Immature natural killer cell (primary cell): ENCODE measurements at regions not wholly inside any gene's neighbourhood (a gene's known extent, or its start where the extent isn't known, plus 50 kb on each side); places are given as distances from the start of the nearest gene placed in this dataset.

Source experiments
- DNase-seq, 3 donors: peaks; one replicate each; pipeline ENCODE4 v3.0.0; 2022; ENCODE audit warnings: mixed read lengths in 1 of 3
- H3K27ac Mint-ChIP-seq, 6 donors: one replicate each; pipeline ENCODE4 v1.8.0; 2020; ENCODE audit warnings: mixed read lengths in 6 of 6, mild to moderate bottlenecking in 5 of 6, inconsistent platforms in 4 of 6, moderate library complexity in 3 of 6
- H3K27me3 Mint-ChIP-seq, 3 donors: one replicate each; pipeline ENCODE4 v1.8.0; 2020 to 2021; ENCODE audit warnings: low read depth in 3 of 3, mild to moderate bottlenecking in 3 of 3, mixed read lengths in 3 of 3, moderate library complexity in 3 of 3, inconsistent platforms in 1 of 3
- H3K36me3 Mint-ChIP-seq, 3 donors: one replicate each; pipeline ENCODE4 v1.8.0; 2020; ENCODE audit warnings: mixed read lengths in 3 of 3, inconsistent platforms in 2 of 3, mild to moderate bottlenecking in 2 of 3
- H3K4me1 Mint-ChIP-seq, 2 donors: one replicate each; pipeline ENCODE4 v1.8.0; 2020; ENCODE audit warnings: inconsistent platforms in 2 of 2, mild to moderate bottlenecking in 2 of 2, mixed read lengths in 2 of 2, moderate library complexity in 1 of 2
- H3K4me3 Mint-ChIP-seq, 5 donors: one replicate each; pipeline ENCODE4 v1.8.0; 2020; ENCODE audit warnings: mild to moderate bottlenecking in 5 of 5, mixed read lengths in 5 of 5, inconsistent platforms in 3 of 5, moderate library complexity in 3 of 5
- H3K9me3 Mint-ChIP-seq, 6 donors: one replicate each; pipeline ENCODE4 v1.8.0; 2020; ENCODE audit warnings: mild to moderate bottlenecking in 6 of 6, mixed read lengths in 6 of 6, inconsistent platforms in 4 of 6, moderate library complexity in 3 of 6

GRCh38 chr1:5244631-5245285 lies 590.3 kb downstream of the AJAP1 start:
- Mint-ChIP-seq H3K36me3 (no peaks in the 10 kb centered on the region), H3K4me3 (no peak overlapping the region), H3K27ac (no peak overlapping the region), H3K4me1 (no peaks in the 10 kb centered on the region), H3K27me3 (peaks cover 5 to 9% (median 8%) of the 10 kb centered on the region in 3 donors), H3K9me3 (no peaks in the 10 kb centered on the region)
- no peak for DNase-seq

DNA sequence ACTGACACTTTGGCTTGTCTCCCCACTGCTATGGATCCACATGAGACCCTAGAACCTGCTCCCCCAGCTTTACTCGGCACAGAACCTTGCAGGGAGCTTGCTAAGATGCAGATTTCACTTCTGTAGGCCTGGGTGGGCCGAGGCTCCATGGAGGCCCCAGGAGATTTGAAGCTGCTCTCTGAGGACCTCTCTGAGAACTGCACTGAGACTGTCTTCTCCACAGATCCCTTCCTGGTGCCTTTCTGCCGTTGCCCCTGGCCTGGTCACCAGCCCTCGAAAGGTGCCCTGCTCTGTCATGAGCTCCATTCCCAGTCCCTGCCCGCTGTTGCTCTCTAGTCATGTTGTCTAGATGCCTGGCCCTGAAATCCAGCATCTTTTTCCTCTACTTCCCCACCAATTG lies 588.4 kb downstream of the AJAP1 start:
- no peaks in the 10 kb centered on the region for H3K36me3 Mint-ChIP-seq
- H3K27me3 Mint-ChIP-seq = peaks cover 5 to 9% (median 8%) of the 10 kb centered on the region in 3 donors
- DNase-seq = no peak
- no peak overlapping the region for H3K4me3 Mint-ChIP-seq
- H3K9me3 Mint-ChIP-seq = no peaks in the 10 kb centered on the region
- H3K4me1 Mint-ChIP-seq = no peaks in the 10 kb centered on the region
- no peak overlapping the region for H3K27ac Mint-ChIP-seq

GRCh38 chr1:5239911-5240310 lies 585.5 kb downstream of the AJAP1 start:
- peaks cover 5 to 12% (median 7%) of the 10 kb centered on the region in 3 donors for H3K27me3 Mint-ChIP-seq

GRCh38 chr1:5238351-5239130 lies 584.1 kb downstream of the AJAP1 start:
- H3K27me3 Mint-ChIP-seq = peaks cover 5 to 7% (median 7%) of the 10 kb centered on the region in 3 donors
- DNase-seq = no peak
- peaks cover 0 to 3% (median 0%) of the 10 kb centered on the region in 6 donors for H3K9me3 Mint-ChIP-seq
- H3K4me3 Mint-ChIP-seq = no peak overlapping the region
- H3K27ac Mint-ChIP-seq = no peak overlapping the region
- no peaks in the 10 kb centered on the region for H3K4me1 Mint-ChIP-seq
- no peaks in the 10 kb centered on the region for H3K36me3 Mint-ChIP-seq

More at GRCh38 chr1:5239911-5240310, 585.5 kb downstream of the AJAP1 start:
- Mint-ChIP-seq H3K36me3 (no peaks in the 10 kb centered on the region), H3K4me3 (no peak overlapping the region), H3K4me1 (no peaks in the 10 kb centered on the region), H3K9me3 (no peaks in the 10 kb centered on the region), H3K27ac (no peak overlapping the region)
- DNase-seq = no peak

DNA sequence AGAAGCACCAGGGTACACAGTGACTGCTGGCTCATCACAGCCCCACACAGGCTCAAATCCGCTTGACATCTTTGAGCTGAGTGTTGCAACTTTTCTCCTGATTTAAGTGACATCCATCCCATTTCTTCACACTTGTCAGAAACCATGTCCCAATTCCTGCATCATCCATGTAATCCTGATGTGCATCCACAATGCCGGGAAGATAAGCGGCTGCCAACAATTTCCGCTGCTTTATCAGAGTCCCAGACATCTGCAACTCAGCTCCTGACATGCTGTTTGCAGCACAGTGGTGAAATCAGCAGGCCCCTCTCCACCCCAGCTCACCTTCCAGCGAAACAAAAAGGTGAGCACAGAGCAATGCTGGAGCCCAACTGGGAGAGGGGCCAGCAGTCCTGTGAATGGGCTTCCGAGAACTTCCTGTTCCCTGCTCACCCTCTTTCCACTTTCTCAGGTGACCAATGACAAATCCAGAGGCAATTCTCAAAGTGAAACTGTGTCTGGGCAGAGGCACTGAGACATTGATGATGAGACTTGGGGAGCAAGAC lies 581.0 kb downstream of the AJAP1 start:
- DNase-seq = no peak
- no peaks in the 10 kb centered on the region for H3K36me3 Mint-ChIP-seq
- no peaks in the 10 kb centered on the region for H3K4me1 Mint-ChIP-seq
- no peak overlapping the region for H3K27ac Mint-ChIP-seq
- H3K27me3 Mint-ChIP-seq = peaks cover 6 to 17% (median 7%) of the 10 kb centered on the region in 3 donors
- no peak overlapping the region for H3K4me3 Mint-ChIP-seq
- peaks cover 0 to 13% (median 3%) of the 10 kb centered on the region in 6 donors for H3K9me3 Mint-ChIP-seq

GRCh38 chr1:5232537-5232936 lies 578.1 kb downstream of the AJAP1 start:
- no peak for DNase-seq
- H3K9me3 Mint-ChIP-seq = peaks cover 0 to 13% (median 3%) of the 10 kb centered on the region in 6 donors
- peaks cover 6 to 17% (median 10%) of the 10 kb centered on the region in 3 donors for H3K27me3 Mint-ChIP-seq
- H3K4me3 Mint-ChIP-seq = no peak overlapping the region
- H3K36me3 Mint-ChIP-seq = no peaks in the 10 kb centered on the region
- H3K27ac Mint-ChIP-seq = no peak overlapping the region
- H3K4me1 Mint-ChIP-seq = no peaks in the 10 kb centered on the region

- H3K4me1 Mint-ChIP-seq = no peaks in the 10 kb centered on the region
- H3K36me3 Mint-ChIP-seq = no peaks in the 10 kb centered on the region
- peaks cover 6 to 14% (median 10%) of the 10 kb centered on the region in 3 donors for H3K27me3 Mint-ChIP-seq
- H3K27ac Mint-ChIP-seq = no peak overlapping the region
- H3K4me3 Mint-ChIP-seq = no peak overlapping the region
- DNase-seq = no peak
- H3K9me3 Mint-ChIP-seq = peaks cover 0 to 13% (median 3%) of the 10 kb centered on the region in 6 donors
Observed at GRCh38 chr1:5231541-5232315, 577.3 kb downstream of the AJAP1 start.

- no peaks in the 10 kb centered on the region for H3K4me1 Mint-ChIP-seq
- no peak overlapping the region for H3K27ac Mint-ChIP-seq
- no peaks in the 10 kb centered on the region for H3K9me3 Mint-ChIP-seq
- H3K4me3 Mint-ChIP-seq = no peak overlapping the region
- DNase-seq = no peak
- H3K27me3 Mint-ChIP-seq = peaks cover 2 to 9% (median 7%) of the 10 kb centered on the region in 3 donors
- no peaks in the 10 kb centered on the region for H3K36me3 Mint-ChIP-seq
Observed at GRCh38 chr1:5227114-5227513, 572.7 kb downstream of the AJAP1 start.

DNA sequence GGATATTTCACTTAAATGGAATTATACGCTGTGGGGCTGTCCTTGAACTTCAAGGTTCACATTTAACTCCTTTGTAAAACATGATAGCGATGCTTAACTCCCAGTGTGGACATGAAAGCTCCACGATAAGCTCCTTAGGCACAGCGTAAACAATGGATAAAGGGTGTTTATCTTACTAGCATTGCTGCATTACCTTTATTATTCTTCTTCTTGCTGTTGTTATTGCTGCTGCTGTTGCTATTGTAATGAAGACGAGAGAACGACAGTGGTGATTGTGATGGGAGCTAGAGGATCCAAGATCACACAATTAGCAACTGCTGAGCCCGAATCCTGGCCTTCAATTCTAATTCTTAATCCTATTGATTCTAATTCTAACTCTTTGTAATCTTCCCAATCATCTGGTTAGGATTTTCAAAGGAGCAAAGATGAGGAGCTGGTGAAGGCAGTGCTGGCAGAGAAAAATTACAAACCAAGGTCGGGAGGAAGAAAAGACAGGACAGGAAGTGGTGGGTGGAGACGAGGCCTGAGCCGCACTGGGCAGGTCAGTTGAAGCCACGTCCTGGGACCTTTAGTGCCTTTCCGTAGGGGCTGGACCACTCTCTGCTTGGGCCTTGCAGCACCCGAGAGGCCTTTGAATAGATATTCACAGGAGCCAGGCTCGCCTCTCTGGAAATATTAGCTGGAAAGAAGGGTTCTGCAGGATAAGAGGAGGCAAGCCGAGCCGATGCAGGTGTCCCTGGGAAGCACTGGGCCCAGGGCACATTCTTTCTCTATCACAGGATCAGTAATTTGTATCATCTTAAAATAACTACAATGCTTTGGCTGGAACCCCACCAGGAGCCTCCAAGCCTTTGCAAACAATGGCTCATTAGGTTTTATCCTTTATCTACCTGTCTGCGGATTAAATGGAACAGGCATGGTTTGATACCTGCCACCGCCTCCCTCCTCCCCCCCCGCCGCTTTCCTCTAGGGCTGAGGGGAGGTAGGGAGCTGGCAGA lies 571.6 kb downstream of the AJAP1 start:
- Mint-ChIP-seq H3K9me3 (no peaks in the 10 kb centered on the region), H3K27ac (no peak overlapping the region), H3K4me3 (no peak overlapping the region)

GRCh38 chr1:5223206-5223605 lies 568.8 kb downstream of the AJAP1 start:
- no peak overlapping the region for H3K27ac Mint-ChIP-seq
- H3K4me1 Mint-ChIP-seq = no peaks in the 10 kb centered on the region
- no peak overlapping the region for H3K4me3 Mint-ChIP-seq
- H3K36me3 Mint-ChIP-seq = no peaks in the 10 kb centered on the region
- H3K27me3 Mint-ChIP-seq = peaks cover 4 to 9% (median 6%) of the 10 kb centered on the region in 3 donors
- no peaks in the 10 kb centered on the region for H3K9me3 Mint-ChIP-seq
- no peak for DNase-seq

More for the DNA sequence above, 571.6 kb downstream of the AJAP1 start:
- no peaks in the 10 kb centered on the region for H3K36me3 Mint-ChIP-seq
- DNase-seq = no peak
- H3K27me3 Mint-ChIP-seq = peaks cover 3 to 7% (median 6%) of the 10 kb centered on the region in 3 donors
- no peaks in the 10 kb centered on the region for H3K4me1 Mint-ChIP-seq

DNA sequence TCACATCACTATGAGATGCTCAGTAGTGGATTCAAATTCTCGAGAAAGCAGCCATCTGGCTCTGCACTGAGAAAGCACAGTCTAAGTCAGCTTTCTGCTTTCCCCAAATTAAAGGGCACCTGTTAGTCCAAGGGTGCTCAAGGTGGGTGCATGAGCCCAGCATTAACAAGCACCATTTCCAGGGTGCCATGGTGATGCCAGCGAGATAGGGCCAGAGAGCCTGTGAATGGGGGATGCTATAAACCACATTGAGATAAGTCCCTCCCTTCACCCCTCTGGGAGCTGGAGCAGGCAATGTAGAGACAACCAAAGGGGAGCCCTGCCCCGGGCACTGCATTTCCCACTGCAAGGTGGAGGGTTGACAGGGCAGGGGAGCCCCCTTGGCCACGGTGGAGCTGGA lies 568.2 kb downstream of the AJAP1 start:
- Mint-ChIP-seq H3K9me3 (no peaks in the 10 kb centered on the region), H3K36me3 (no peaks in the 10 kb centered on the region), H3K4me1 (no peaks in the 10 kb centered on the region), H3K27ac (no peak overlapping the region), H3K4me3 (no peak overlapping the region), H3K27me3 (peaks cover 2 to 9% (median 4%) of the 10 kb centered on the region in 3 donors)
- DNase-seq = no peak

DNA sequence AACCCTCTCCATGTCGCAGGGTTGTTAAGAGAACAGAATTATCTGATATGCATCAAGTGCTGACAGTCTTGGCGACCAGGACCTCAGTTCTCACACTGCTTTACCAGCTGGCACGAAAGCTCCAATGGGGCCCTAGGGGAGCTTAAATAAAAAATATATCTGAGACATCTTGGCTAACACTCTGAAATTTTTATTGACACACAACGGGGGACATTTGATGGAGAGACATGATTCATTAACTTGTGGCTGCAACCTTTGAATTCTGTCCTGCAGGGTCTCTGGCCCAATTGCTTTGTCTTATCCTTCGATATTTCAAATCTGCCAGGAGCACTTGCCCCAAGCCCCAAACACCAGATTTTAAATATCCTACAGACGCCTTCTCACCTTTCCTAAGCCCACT lies 567.0 kb downstream of the AJAP1 start:
- Mint-ChIP-seq H3K27ac (no peak overlapping the region), H3K27me3 (peaks cover 2 to 9% (median 4%) of the 10 kb centered on the region in 3 donors), H3K4me3 (no peak overlapping the region), H3K36me3 (no peaks in the 10 kb centered on the region), H3K9me3 (no peaks in the 10 kb centered on the region), H3K4me1 (no peaks in the 10 kb centered on the region)
- DNase-seq = no peak

DNA sequence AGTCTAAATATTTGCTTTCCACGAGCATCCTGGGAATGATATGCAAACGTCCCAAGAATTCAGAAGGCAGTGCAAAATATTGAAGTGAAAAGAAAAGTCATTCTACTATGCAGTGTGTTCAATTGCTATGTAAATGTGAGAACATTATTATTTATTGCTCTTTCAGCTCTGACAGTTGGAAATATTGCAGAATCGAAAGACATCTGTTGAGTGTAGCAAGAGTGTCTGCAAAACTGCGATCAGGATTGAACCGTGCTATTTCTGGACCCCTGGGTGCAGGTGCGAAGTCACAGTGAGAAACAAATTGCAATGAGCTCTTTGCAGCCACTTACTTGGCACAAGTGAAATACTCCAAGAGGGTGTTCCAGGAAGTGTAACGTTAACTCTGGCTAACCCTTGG lies 566.4 kb downstream of the AJAP1 start:
- H3K27me3 Mint-ChIP-seq = peaks cover 2 to 7% (median 4%) of the 10 kb centered on the region in 3 donors
- no peaks in the 10 kb centered on the region for H3K9me3 Mint-ChIP-seq
- no peak for DNase-seq

More for the DNA sequence above, 566.4 kb downstream of the AJAP1 start:
- Mint-ChIP-seq H3K4me3 (no peak overlapping the region), H3K36me3 (no peaks in the 10 kb centered on the region), H3K4me1 (no peaks in the 10 kb centered on the region), H3K27ac (no peak overlapping the region)
